ENCODE measurements at regions not wholly inside any gene's neighbourhood (a gene's known extent, or its start where the extent isn't known, plus 50 kb on each side); places are given as distances from the start of the nearest gene placed in this dataset.

DNA sequence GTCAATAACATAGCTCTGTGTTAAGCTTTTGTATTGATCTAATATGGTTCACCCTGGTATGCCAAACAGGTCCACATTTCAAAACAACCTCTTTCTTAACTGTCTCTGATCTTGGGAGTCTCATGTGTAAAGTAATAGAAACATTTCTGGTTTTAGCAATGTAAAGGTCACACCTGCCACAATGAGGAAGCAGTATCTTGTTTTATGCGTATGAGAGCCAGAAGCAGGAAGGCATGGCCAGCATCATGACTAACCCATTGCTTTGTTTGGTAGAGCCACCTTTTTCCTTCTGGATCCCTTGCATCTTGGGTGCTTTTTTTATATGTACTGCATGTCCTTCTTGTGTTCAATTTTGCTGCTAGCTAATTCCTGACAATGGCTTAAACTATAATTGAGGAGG, 411.3 kb upstream of the SEMA3C start:
- no peaks in the 10 kb centered on the region for H3K36me3 Mint-ChIP-seq
- no peak for DNase-seq

DNA sequence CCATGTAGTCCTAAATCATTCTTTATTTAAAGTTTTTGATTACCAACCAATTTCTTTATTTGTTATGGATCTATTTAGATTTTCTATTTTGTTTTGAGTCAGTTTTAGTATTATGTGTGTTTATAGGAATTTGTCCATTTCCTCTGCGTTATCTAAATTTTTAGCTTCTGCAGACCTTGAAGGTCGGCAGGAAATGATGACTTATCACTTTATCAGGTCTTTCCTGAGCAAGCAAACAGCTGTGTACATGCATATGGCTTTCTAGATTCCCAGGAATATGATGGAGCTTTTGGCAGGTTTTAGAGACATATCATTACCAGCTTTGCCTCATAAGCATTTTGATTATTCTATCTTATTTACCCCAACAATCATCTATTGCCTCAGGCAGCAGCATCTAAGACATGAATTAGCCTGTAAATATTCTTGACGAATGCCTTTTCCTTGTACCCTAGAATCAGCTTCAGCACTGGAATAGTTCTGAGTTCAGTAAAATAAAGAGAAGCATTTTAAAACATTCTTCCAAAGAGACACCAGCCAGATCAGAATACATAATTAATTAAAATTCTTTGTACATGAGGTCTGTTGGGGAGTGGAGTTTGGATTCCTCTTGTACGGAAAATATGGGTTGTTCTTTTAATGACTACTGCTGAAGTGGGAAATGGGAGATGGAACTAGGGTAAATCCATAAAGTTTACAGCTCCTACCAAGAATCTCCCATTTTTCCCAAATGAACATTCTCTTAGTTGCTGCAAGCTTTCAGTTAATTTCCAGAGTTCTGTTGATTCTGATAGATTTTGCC, 408.8 kb upstream of the SEMA3C start:
- H3K27ac Mint-ChIP-seq: no peak overlapping the region
- no peaks in the 10 kb centered on the region for H3K36me3 Mint-ChIP-seq
- no peak for DNase-seq
- H3K4me1 Mint-ChIP-seq: no peaks in the 10 kb centered on the region
- no peak for ATAC-seq
- H3K27me3 Mint-ChIP-seq: no peaks in the 10 kb centered on the region
- H3K9me3 Mint-ChIP-seq: peaks cover 0 to 13% (median 0%) of the 10 kb centered on the region in 9 donors
- POLR2A ChIA-PET: no interaction called here
- H3K4me3 Mint-ChIP-seq: no peak overlapping the region

More for the DNA sequence above, 411.3 kb upstream of the SEMA3C start:
- Mint-ChIP-seq H3K9me3 (peaks cover 0 to 22% (median 0%) of the 10 kb centered on the region in 9 donors), H3K27ac (no peak overlapping the region), H3K4me3 (no peak overlapping the region), H3K4me1 (no peaks in the 10 kb centered on the region), H3K27me3 (no peaks in the 10 kb centered on the region)
- no peak for ATAC-seq
- POLR2A ChIA-PET: no interaction called here

DNA sequence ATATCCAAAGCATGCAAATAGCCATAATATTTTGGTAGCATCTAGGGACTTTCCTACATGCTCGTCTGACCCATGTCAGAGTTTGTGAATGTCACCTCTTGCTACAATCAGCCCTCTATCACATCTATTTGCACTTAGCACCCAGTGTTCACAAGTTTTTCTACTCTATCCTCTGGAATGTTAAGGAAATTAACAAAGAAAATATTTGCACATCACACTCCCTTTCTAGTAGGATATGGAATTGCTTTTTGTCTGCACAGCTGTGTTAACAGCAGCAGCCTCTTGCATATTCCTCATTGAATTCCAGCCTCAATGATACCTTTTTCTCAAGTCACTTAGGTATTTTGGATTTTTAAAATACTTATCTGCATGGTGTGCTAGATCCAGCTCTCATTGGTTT, 403.1 kb upstream of the SEMA3C start:
- DNase-seq: no peak
- Mint-ChIP-seq H3K9me3 (peaks cover 0 to 7% (median 0%) of the 10 kb centered on the region in 9 donors), H3K36me3 (no peaks in the 10 kb centered on the region), H3K27me3 (no peaks in the 10 kb centered on the region), H3K4me1 (no peaks in the 10 kb centered on the region), H3K27ac (no peak overlapping the region), H3K4me3 (no peak overlapping the region)
- POLR2A ChIA-PET: no interaction called here
- no peak for ATAC-seq

DNA sequence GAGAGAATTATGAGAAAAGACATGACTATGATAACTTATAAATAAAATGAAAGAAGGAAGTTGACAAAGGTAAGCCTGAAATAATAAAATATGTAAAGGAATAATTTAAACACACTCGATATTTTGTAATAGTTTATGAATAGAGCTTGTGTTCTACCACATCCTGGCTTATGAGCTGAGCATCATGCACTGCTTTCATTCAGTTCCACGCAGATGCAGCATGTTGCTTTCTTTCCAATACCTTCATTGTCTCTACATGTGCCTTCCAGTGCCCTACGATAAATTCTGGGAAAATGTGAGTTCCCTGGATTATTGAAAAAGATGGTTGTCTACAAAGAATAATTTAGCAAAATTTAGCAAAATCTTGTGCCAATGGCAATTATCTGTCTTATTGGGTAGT, 398.9 kb upstream of the SEMA3C start:
- ATAC-seq: no peak
- no peak for DNase-seq
- POLR2A ChIA-PET: no interaction called here
- no peaks in the 10 kb centered on the region for H3K27me3 Mint-ChIP-seq
- no peak overlapping the region for H3K27ac Mint-ChIP-seq
- no peak overlapping the region for H3K4me3 Mint-ChIP-seq
- peaks cover 0 to 3% (median 0%) of the 10 kb centered on the region in 9 donors for H3K9me3 Mint-ChIP-seq
- no peaks in the 10 kb centered on the region for H3K4me1 Mint-ChIP-seq
- H3K36me3 Mint-ChIP-seq: no peaks in the 10 kb centered on the region

DNA sequence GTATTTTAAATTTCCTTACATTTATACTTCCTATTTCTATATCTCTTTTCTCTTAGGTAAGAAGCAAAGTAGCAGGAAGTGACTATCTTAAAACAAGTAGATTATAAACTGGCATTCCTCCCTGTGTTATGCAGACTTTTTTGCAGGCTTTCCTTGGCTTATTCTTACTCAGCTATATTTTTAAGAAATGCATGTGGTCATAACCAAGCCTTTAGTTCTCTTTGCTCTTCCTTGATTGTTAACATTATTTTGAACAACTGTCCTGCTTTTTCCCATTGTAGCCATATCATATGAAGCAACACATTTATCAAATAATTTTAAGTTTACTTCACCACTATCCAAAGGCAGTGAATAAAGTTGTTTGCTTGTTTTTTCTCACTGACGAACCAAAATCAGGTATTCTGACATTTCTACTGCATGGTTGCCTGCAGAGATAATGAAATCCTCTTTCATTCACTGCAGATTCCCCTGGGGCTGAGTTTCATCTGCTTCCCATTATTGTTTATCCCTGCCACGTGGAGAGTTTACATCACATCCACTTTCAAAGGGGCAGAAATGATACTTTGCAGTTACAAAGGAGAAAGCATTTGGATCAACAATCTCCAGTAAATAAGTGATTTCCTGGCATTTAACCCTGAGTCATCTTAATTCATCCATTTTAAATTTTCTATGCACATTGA, 389.9 kb upstream of the SEMA3C start:
- Mint-ChIP-seq H3K36me3 (no peaks in the 10 kb centered on the region), H3K27me3 (no peaks in the 10 kb centered on the region), H3K9me3 (peaks cover 0 to 3% (median 0%) of the 10 kb centered on the region in 9 donors), H3K4me1 (no peaks in the 10 kb centered on the region), H3K27ac (no peak overlapping the region), H3K4me3 (no peak overlapping the region)
- no peak for ATAC-seq
- DNase-seq: no peak
- POLR2A ChIA-PET: no interaction called here

DNA sequence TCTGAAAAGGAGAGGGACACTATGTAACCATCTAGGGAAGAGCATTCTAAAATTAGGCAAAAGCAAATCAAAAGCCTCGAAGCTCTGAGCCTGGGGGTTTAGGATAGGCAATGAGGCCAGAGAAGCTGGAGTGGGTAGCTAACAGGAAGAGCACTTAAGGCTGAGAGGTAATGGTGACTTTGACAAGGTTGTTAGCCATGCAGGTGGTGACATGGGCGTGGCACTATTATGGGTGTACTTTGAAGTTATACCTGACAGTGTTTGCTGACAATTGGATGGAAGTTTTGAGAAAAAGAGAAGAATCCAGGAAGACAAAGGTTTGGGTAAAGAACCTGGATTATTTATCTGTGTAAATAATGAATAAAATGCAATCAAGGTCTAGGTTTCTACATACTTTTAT, 383.0 kb upstream of the SEMA3C start:
- DNase-seq (no peak), ATAC-seq (no peak)
- POLR2A ChIA-PET: no interaction called here
- Mint-ChIP-seq H3K27me3 (no peaks in the 10 kb centered on the region), H3K27ac (no peak overlapping the region), H3K36me3 (no peaks in the 10 kb centered on the region), H3K4me3 (no peak overlapping the region), H3K4me1 (no peaks in the 10 kb centered on the region), H3K9me3 (peaks cover 0 to 9% (median 0%) of the 10 kb centered on the region in 9 donors)

DNA sequence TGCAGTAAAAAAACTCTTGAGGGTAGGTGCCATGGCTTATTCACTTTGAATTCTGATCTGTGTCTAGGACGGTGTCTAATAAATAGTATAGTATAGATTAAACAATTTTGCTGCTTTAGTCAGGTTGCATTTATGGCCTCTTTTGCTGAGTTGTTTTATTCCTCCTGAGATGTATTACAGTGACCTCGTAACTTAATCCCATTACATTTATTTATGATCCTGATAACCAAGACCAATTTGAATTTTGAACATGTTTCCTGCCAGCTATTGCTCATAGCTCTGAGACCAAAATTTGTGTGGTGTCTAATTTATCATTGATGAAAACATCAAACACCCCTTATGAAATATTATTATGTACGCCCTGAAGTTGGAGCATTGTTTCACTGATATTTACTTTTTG, 381.9 kb upstream of the SEMA3C start:
- no peak overlapping the region for H3K4me3 Mint-ChIP-seq
- H3K27me3 Mint-ChIP-seq: no peaks in the 10 kb centered on the region
- H3K4me1 Mint-ChIP-seq: no peaks in the 10 kb centered on the region
- peaks cover 0 to 9% (median 0%) of the 10 kb centered on the region in 9 donors for H3K9me3 Mint-ChIP-seq
- no peak overlapping the region for H3K27ac Mint-ChIP-seq
- DNase-seq: no peak
- no peaks in the 10 kb centered on the region for H3K36me3 Mint-ChIP-seq
- ATAC-seq: no peak
- POLR2A ChIA-PET: no interaction called here

DNA sequence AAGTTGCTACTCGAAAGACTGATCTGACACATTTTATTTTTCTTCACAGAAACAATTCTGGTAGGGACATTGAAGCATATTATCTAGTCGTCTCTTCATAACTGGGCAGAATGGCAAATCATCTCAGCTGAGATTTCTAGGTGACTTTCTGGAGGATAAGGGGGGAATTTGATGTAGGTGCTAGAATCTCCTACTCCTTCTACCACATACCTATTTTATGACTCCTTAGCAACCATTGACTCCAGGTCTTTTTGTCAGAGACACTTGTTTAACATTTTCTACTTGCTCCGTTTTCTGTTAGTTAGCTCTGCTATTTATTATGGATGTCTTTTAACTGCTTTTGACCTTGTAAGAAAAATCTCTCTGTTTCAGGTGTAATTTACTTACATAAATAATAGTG, 380.9 kb upstream of the SEMA3C start:
- no peaks in the 10 kb centered on the region for H3K4me1 Mint-ChIP-seq
- no peak overlapping the region for H3K4me3 Mint-ChIP-seq
- no peaks in the 10 kb centered on the region for H3K27me3 Mint-ChIP-seq
- no peak for ATAC-seq
- POLR2A ChIA-PET: no interaction called here
- no peaks in the 10 kb centered on the region for H3K36me3 Mint-ChIP-seq
- no peak for DNase-seq
- H3K9me3 Mint-ChIP-seq: peaks cover 0 to 9% (median 0%) of the 10 kb centered on the region in 9 donors
- H3K27ac Mint-ChIP-seq: no peak overlapping the region

DNA sequence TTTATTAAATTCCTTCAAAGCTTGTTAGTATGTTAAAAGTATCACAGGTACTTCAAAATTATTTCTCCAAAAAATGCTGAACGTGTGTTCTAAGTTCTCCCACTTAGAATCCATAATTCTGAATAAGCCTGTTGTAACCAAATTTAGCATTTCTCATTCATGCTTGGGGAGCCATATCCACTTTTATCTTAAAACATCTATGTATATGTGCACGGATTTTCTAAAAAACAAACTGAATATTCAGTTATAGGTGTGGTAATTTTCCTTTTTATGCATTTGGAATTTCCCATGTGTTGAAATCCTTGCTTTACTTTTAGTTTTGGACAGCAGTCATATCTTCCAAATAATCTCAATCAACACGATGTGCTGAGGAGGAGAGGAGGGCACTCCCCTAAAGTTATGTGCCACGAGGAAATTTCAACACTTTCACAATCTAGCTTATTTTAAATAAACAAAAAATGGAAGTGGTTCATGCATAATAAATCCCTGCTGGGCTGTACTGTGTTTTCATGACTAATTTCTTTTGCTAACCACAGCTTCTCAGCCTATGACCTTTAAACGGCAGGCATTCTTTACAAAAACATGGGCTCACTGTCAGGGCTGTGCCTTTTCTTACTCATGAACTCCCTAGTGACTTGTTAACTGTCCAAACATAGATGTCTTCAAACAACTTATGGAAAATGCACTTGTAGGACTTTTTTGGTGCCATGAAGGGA, 380.3 kb upstream of the SEMA3C start:
- Mint-ChIP-seq H3K27ac (no peak overlapping the region), H3K4me3 (no peak overlapping the region), H3K27me3 (no peaks in the 10 kb centered on the region), H3K4me1 (no peaks in the 10 kb centered on the region), H3K36me3 (no peaks in the 10 kb centered on the region), H3K9me3 (peaks cover 0 to 9% (median 0%) of the 10 kb centered on the region in 9 donors)
- POLR2A ChIA-PET: no interaction called here
- DNase-seq (no peak), ATAC-seq (no peak)

DNA sequence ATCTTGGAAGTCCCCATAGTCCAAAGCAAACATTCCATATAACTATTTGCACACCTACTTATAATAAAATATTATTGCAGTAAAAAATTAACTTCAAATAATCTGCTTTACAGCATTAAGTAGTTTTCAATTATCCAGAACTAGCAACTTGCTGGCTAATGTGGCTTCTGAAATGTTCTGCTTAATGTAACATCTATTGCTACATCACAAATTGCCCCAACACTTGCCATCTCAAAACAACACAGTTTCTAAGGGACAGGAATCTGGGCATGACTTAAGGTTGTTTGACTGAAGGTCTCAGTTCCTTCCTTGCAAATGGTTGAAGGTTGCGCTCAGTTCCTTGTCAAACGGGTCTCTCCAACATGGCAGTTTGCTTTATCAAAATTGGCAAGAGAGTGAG, 378.5 kb upstream of the SEMA3C start:
- DNase-seq: no peak
- Mint-ChIP-seq H3K4me1 (no peaks in the 10 kb centered on the region), H3K4me3 (no peak overlapping the region), H3K27ac (no peak overlapping the region), H3K9me3 (peaks cover 0 to 9% (median 0%) of the 10 kb centered on the region in 9 donors), H3K27me3 (no peaks in the 10 kb centered on the region), H3K36me3 (no peaks in the 10 kb centered on the region)
- POLR2A ChIA-PET: no interaction called here
- ATAC-seq: no peak

DNA sequence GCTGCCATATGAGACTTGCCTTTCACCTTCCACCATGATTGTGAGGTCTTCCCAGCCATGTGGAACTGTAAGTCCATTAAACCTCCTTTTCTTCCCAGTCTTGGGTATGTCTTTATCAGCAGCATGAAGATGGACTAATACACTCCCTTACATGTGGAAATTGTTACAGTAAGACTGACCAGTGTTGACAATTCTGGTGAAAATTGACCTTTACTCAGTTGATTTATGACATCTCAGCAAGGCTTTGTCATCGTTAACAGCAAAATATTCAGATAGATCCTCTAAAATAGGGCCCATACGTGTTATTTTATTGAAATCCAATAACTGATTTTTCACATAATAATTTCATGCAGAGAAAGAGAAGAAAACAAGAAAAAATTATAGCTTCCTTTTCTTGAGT, 377.9 kb upstream of the SEMA3C start:
- POLR2A ChIA-PET: no interaction called here
- DNase-seq: no peak
- no peak overlapping the region for H3K4me3 Mint-ChIP-seq
- no peaks in the 10 kb centered on the region for H3K36me3 Mint-ChIP-seq
- ATAC-seq: no peak
- H3K9me3 Mint-ChIP-seq: peaks cover 0 to 9% (median 0%) of the 10 kb centered on the region in 9 donors
- H3K27ac Mint-ChIP-seq: no peak overlapping the region
- H3K27me3 Mint-ChIP-seq: no peaks in the 10 kb centered on the region
- no peaks in the 10 kb centered on the region for H3K4me1 Mint-ChIP-seq

DNA sequence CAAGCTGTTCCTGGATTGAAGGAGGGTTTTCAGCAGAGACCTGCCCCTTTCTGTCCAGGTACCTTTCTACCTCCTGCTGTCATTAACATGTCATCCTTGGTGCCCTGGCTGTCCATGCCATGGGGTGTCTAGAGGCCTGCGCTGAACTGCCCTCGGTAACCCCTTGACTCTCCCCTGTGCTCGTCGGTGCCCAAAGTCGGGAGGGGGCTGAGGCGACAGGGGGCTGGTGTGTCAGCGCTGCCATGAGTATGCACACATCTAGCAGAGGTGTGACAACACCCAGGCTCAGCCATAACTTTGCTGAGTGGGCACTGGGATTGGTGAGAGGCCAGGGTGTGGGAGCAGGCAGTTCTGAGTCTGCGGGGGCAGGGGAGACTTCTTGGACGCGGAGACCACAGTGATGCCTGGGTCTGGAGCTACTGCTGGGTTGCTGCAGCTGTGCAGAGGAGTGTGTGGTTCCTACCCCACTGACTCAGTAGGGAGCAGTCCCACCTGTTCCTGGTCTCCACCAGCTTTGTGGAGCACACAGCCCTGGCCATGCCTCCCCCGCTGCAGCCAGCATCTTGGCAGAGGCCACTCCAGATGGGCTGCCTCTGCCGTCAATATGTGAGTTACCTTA, 376.2 kb upstream of the SEMA3C start:
- no peak overlapping the region for H3K4me3 Mint-ChIP-seq
- DNase-seq: no peak
- peaks cover 0 to 9% (median 0%) of the 10 kb centered on the region in 9 donors for H3K9me3 Mint-ChIP-seq
- ATAC-seq: no peak
- H3K27ac Mint-ChIP-seq: no peak overlapping the region
- H3K4me1 Mint-ChIP-seq: no peaks in the 10 kb centered on the region
- H3K36me3 Mint-ChIP-seq: no peaks in the 10 kb centered on the region
- no peaks in the 10 kb centered on the region for H3K27me3 Mint-ChIP-seq
- POLR2A ChIA-PET: no interaction called here

DNA sequence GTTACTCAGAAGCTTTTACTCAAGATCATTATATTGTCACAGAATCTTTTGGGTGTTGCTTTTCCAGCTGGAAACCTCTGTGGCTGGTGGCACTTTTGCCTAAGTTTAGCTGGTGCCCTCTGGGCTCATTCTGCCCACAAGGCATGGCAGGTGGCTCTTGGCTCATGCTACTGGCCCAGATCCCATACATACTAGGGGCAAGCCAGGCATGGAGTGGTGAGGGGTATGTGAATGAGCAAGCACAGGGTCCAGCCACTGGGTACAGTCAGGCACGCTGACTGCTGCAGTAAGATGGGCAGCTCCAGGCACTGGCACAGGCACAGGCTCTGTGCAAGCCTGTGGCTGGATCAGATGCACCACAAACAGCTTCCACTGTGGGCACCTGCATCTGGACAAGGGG, 375.0 kb upstream of the SEMA3C start:
- peaks cover 0 to 9% (median 0%) of the 10 kb centered on the region in 9 donors for H3K9me3 Mint-ChIP-seq
- POLR2A ChIA-PET: no interaction called here
- no peak overlapping the region for H3K27ac Mint-ChIP-seq
- H3K4me3 Mint-ChIP-seq: no peak overlapping the region
- ATAC-seq: no peak
- H3K36me3 Mint-ChIP-seq: no peaks in the 10 kb centered on the region
- H3K4me1 Mint-ChIP-seq: no peaks in the 10 kb centered on the region
- no peak for DNase-seq
- no peaks in the 10 kb centered on the region for H3K27me3 Mint-ChIP-seq
